Ascending aorta (tissue), 2 donors: ENCODE measurements at regions not wholly inside any gene's neighbourhood (a gene's known extent, or its start where the extent isn't known, plus 50 kb on each side); places are given as distances from the start of the nearest gene placed in this dataset.

Experiments used
- DNase-seq, 2 donors: peaks; one replicate each; pipeline ENCODE4 v3.0.0-alpha.2; 2019; ENCODE audit warnings: low spot score in 2 of 2
- H3K27ac ChIP-seq, 2 donors: fragments of 200-600 bp; sonication (generic); one replicate each; pipeline ENCODE4 v1.5.1; 2016 to 2017; ENCODE audit warnings: mild to moderate bottlenecking in 1 of 2
- H3K27me3 ChIP-seq: fragments of 200-600 bp; sonication (generic); one replicate; pipeline ENCODE4 v1.5.1; 2017
- H3K36me3 ChIP-seq, 2 donors: fragments of 200-600 bp; sonication (generic); one replicate each; pipeline ENCODE4 v1.5.1; 2016
- H3K4me1 ChIP-seq, 2 donors: fragments of 200-600 bp; sonication (generic); one replicate each; pipeline ENCODE4 v1.5.1; 2016 to 2017; ENCODE audit warnings: mild to moderate bottlenecking in 1 of 2
- H3K4me3 ChIP-seq, 2 donors: fragments of 200-600 bp; sonication (generic); one replicate each; pipeline ENCODE4 v1.5.1; 2016 to 2017; ENCODE audit warnings: mild to moderate bottlenecking in 1 of 2
- H3K9me3 ChIP-seq, 2 donors: fragments of 200-600 bp; sonication (generic); one replicate each; pipeline ENCODE4 v1.5.1; 2016
- intact Hi-C: fragments of 100-400 bp; cut with DNase I; formaldehyde crosslinking; loops from one replicate; pipeline ENCODE4 v1.15.1; 2023
- TF ChIP-seq, protein P1 (sequence below), 3 experiments: fragments of 200-600 bp in 2 of 3; fragments of 450-650 bp in 1 of 3; sonication (generic) in 2 of 3; IDR thresholded peaks; one replicate each; pipeline ENCODE4 v1.5.1; 2016 to 2019; ENCODE audit warnings: antibody characterized with exemption in 3 of 3, mild to moderate bottlenecking in 1 of 3, moderate library complexity in 1 of 3

GRCh38 chr11:114924042-114924441, 245.7 kb downstream of the NXPE2 start:
- Histone ChIP-seq H3K36me3 (no peaks in the 10 kb centered on the region), H3K27ac (no peak overlapping the region), H3K4me1 (no peaks in the 10 kb centered on the region), H3K4me3 (no peak overlapping the region), H3K27me3 (no peaks in the 10 kb centered on the region), H3K9me3 (no peaks in the 10 kb centered on the region)
- DNase-seq, result no peak
- intact Hi-C loops, result no loop called here
- TF ChIP-seq, protein P1, sequence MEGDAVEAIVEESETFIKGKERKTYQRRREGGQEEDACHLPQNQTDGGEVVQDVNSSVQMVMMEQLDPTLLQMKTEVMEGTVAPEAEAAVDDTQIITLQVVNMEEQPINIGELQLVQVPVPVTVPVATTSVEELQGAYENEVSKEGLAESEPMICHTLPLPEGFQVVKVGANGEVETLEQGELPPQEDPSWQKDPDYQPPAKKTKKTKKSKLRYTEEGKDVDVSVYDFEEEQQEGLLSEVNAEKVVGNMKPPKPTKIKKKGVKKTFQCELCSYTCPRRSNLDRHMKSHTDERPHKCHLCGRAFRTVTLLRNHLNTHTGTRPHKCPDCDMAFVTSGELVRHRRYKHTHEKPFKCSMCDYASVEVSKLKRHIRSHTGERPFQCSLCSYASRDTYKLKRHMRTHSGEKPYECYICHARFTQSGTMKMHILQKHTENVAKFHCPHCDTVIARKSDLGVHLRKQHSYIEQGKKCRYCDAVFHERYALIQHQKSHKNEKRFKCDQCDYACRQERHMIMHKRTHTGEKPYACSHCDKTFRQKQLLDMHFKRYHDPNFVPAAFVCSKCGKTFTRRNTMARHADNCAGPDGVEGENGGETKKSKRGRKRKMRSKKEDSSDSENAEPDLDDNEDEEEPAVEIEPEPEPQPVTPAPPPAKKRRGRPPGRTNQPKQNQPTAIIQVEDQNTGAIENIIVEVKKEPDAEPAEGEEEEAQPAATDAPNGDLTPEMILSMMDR (IDR thresholded peaks at IDR 0.05), result no peak

- DNase-seq, result no peak
- intact Hi-C loops, result no loop called here
- Histone ChIP-seq H3K36me3 (no peaks in the 10 kb centered on the region), H3K4me3 (no peak overlapping the region), H3K4me1 (no peaks in the 10 kb centered on the region), H3K9me3 (no peaks in the 10 kb centered on the region), H3K27me3 (no peaks in the 10 kb centered on the region), H3K27ac (no peak overlapping the region)
- TF ChIP-seq, protein P1 (IDR thresholded peaks at IDR 0.05), result no peak
Measured at GRCh38 chr11:114925591-114925990, 247.3 kb downstream of the NXPE2 start.

DNA sequence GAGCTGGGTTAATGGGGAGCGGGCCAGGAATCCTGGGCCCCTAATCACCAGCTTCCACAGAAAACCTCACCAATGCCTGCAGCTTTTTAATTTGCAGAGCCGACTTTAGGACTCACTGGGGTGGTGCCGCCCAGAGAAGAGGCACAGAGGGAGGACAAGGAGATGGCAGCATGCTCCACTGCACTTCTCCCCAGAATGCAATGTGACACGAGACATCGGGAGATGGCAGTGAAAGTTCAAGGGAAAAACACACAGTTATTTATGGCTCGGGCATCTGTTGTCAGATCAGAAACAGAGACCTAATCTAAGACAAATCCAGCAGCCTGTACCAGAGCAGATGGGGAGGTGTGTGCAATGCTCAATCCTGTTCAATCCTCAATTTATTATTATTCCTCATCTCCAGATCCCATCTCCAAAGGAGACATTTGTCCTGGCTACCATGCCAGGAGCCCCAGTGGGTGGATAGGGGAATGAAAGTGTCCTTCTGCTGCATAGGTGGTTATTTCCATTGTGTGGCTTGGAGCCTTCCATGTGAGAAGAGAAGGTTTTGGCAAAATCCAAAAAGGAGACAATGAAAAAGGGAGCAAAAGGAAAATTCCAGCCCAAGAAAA, 250.0 kb downstream of the NXPE2 start:
- no peak for DNase-seq
- H3K27me3 ChIP-seq, result no peaks in the 10 kb centered on the region
- H3K4me3 ChIP-seq, result no peak overlapping the region
- no peaks in the 10 kb centered on the region for H3K36me3 ChIP-seq
- no peak overlapping the region for H3K27ac ChIP-seq
- no peaks in the 10 kb centered on the region for H3K4me1 ChIP-seq
- intact Hi-C loops, result no loop called here
- TF ChIP-seq, protein P1 (IDR thresholded peaks at IDR 0.05), result no peak
- no peaks in the 10 kb centered on the region for H3K9me3 ChIP-seq

GRCh38 chr11:114929351-114930000, 251.1 kb downstream of the NXPE2 start:
- no peaks in the 10 kb centered on the region for H3K27me3 ChIP-seq
- TF ChIP-seq, protein P1 (IDR thresholded peaks at IDR 0.05), result no peak
- H3K9me3 ChIP-seq, result no peaks in the 10 kb centered on the region
- DNase-seq, result no peak
- H3K4me1 ChIP-seq, result no peaks in the 10 kb centered on the region
- no peak overlapping the region for H3K4me3 ChIP-seq
- H3K27ac ChIP-seq, result no peak overlapping the region
- intact Hi-C loops, result no loop called here
- no peaks in the 10 kb centered on the region for H3K36me3 ChIP-seq

- H3K9me3 ChIP-seq, result no peaks in the 10 kb centered on the region
- H3K27ac ChIP-seq, result no peak overlapping the region
- TF ChIP-seq, protein P1 (IDR thresholded peaks at IDR 0.05), result no peak
- DNase-seq, result no peak
- H3K36me3 ChIP-seq, result no peaks in the 10 kb centered on the region
- no peak overlapping the region for H3K4me3 ChIP-seq
- intact Hi-C loops, result no loop called here
- H3K27me3 ChIP-seq, result no peaks in the 10 kb centered on the region
- H3K4me1 ChIP-seq, result no peaks in the 10 kb centered on the region
Measured at GRCh38 chr11:114938799-114939198, 260.5 kb downstream of the NXPE2 start.
